ENCODE measurements at regions not wholly inside any gene's neighbourhood (a gene's known extent, or its start where the extent isn't known, plus 50 kb on each side); places are given as distances from the start of the nearest gene placed in this dataset.

GRCh38 chr3:164521139-164521538 lies 557.2 kb downstream of the SI start:
- no peak for ATAC-seq
- H3K4me3 ChIP-seq (replicated peaks in 1 of 2; ENCODE audit: low read depth in 1 of 2, low read length in 2 of 2), result no peak overlapping the region
- no peaks in the 10 kb centered on the region for H3K9me3 ChIP-seq (ENCODE audit: control insufficient read depth in 1 of 2, insufficient read depth in 1 of 2, low read depth in 1 of 2, low read length in 2 of 2)
- H2AFZ ChIP-seq (ENCODE audit: low read depth, low read length, poor library complexity, severe bottlenecking), result no peak overlapping the region
- no peaks in the 10 kb centered on the region for H3K9me2 ChIP-seq (ENCODE audit: insufficient read depth)
- no peak for TF ChIP-seq TCF7L2 (IDR thresholded peaks at IDR 0.05; ENCODE audit: borderline replicate concordance, extremely low read depth, insufficient read depth, insufficient read length)
- no peak for TF ChIP-seq ZNF274 (IDR thresholded peaks at IDR 0.05; ENCODE audit: low read depth, low read length)
- no peak for TF ChIP-seq ELF1 (IDR thresholded peaks at IDR 0.05; ENCODE audit: borderline replicate concordance, low read depth)
- TF ChIP-seq YY1 (IDR thresholded peaks at IDR 0.05; ENCODE audit: extremely low read depth, insufficient replicate concordance, low read depth, low read length), result no peak
- no peak for TF ChIP-seq MAX (IDR thresholded peaks at IDR 0.05)
- TF ChIP-seq EZH2phosphoT487 (IDR thresholded peaks at IDR 0.05; ENCODE audit: borderline replicate concordance), result no peak
- TF ChIP-seq JUND (IDR thresholded peaks at IDR 0.05), result no peak
- TF ChIP-seq ZBTB33 (IDR thresholded peaks at IDR 0.05; ENCODE audit: extremely low read depth, insufficient replicate concordance, low read length), result no peak
- no peak for TF ChIP-seq EGR1 (IDR thresholded peaks at IDR 0.05; ENCODE audit: low read depth)
- H3K27ac ChIP-seq (ENCODE audit: low read depth, low read length), result no peak overlapping the region
- POLR2A ChIA-PET, result no interaction called here
- H3K36me3 ChIP-seq (ENCODE audit: control insufficient read depth in 1 of 2, insufficient read depth in 2 of 2, low read length in 2 of 2), result no peaks in the 10 kb centered on the region
- intact Hi-C loops (cut with micrococcal nuclease), result no loop called here
- CTCF ChIA-PET, result no interaction called here
- H3K4me2 ChIP-seq (ENCODE audit: low read length), result no peak overlapping the region
- H3K27me3 ChIP-seq (ENCODE audit: insufficient read depth, low read length), result no peaks in the 10 kb centered on the region
- no peak overlapping the region for H3K9ac ChIP-seq (ENCODE audit: low read length)
- DNase-seq (ENCODE audit: low read depth, low spot score), result no peak
- H4K20me1 ChIP-seq (ENCODE audit: insufficient read depth), result no peaks in the 10 kb centered on the region
- no peaks in the 10 kb centered on the region for H3K79me2 ChIP-seq (ENCODE audit: insufficient read depth, low read length)
- BruUV-seq (replicated peaks), result no TSS peak
- RAD21 ChIA-PET (ENCODE audit: low non-redundant PET in 1 of 2, low total read pairs in 2 of 2, uncharacterized antibody in 2 of 2, unreplicated experiment in 2 of 2), result no interaction called here
- no peaks in the 10 kb centered on the region for H3K4me1 ChIP-seq (ENCODE audit: control insufficient read depth in 1 of 2, insufficient read depth in 2 of 2, low read length in 2 of 2)

All from HCT116 (cell line).